HG03521 (cell line): ENCODE measurements at regions not wholly inside any gene's neighbourhood (a gene's known extent, or its start where the extent isn't known, plus 50 kb on each side); places are given as distances from the start of the nearest gene placed in this dataset.
"Not testable (repeated sequence)": the region's sequence is repeated elsewhere in the genome, so short reads cannot be mapped to it uniquely, and the experiment has no call there.

Experiments
- ATAC-seq: cut with Tn5 transposase; IDR thresholded peaks from one replicate; pipeline ENCODE4 v1.9.1; 2021; ENCODE audit warnings: mild to moderate bottlenecking, moderate library complexity; ENCODE audit not compliant: unreplicated experiment

DNA sequence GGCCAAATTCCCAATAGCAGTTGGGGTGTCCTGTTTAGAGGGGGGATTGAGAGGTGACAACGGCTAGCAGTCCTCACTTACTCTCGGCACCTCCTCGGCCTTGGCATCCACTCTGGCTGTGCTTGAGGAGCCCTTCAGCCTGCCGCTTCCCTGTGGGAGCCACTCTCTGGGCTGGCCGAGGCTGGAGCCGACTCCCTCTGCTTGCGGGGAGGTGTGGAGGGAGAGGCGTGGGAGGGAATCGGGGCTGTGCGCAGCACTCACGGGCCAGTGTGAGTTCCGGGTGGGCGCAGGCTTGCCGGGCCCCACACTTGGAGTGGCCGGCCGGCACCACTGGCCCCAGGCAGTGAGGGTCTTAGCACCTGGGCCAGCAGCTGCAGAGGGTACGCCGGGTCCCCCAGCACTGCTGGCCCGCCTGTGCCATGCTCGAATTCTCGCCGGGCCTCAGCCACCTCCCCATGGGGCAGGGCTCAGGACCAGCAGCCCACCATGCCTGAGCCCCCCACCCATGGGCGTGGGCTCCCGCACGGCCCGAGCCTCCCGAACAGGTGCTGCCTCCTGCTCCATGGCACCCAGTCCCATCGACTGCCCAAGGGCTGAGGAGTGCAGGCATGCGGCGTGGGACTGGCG is 705.9 kb upstream of the ZNF804A start:
- no peak for ATAC-seq

- ATAC-seq = no peak
These were observed 699.7 kb upstream of the ZNF804A start for GRCh38 chr2:183898641-183899040.

- no peak for ATAC-seq
These were observed 696.4 kb upstream of the ZNF804A start for GRCh38 chr2:183901931-183902330.

DNA sequence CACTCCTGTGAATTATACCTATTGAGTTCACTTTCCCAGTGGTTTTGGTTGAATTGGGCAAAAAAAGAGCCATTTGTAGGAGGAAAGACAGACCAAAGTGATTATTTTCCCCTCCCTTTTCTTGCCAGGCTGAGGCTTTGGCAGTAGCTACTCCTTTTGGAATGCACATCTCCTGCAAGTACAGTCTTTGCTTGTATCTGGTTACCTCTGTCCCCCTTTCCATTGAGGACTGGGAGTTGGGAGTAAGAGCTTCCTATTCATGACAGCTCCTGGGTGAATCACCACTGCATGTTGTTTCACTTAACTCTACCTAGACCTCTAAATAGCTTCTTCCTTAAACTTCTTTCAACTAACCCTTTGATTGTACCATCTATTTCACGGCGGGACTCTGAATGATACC is 695.3 kb upstream of the ZNF804A start:
- ATAC-seq = no peak

DNA sequence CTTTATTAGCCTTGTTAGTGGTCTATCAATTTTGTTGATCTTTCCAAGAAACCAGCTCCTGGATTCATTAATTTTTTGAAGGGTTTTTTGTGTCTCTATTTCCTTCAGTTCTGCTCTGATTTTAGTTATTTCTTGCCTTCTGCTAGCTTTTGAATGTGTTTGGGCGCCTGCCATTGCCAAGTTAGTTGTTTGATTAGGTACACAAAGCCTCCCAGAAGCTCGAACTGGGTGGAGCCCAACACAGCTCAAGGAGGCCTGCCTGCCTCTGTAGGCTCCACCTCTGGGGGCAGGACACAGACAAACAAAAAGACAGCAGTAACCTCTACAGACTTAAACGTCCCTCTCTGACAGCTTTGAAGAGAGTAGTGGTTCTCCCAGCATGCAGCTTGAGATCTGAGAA is 682.3 kb upstream of the ZNF804A start:
- ATAC-seq = not testable (repeated sequence)

GRCh38 chr2:183919167-183919566 is 679.2 kb upstream of the ZNF804A start:
- ATAC-seq = no peak

DNA sequence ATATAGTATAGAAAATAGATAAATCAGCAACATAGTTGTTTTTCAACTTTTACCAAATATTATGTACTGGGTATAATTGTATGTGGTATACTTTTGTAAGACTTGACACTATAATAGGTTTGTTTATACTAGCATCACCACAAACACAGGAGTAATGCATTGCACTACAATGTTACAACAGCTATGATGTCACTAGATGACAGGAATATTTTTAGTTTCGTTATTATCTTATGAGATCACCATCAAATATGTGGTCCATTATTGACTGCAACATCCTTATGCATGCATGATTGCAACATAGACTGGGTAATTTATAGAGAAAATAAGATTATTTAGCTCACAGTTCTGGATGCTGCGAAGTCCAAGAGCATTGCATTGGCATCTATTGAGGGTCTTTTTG is 678.4 kb upstream of the ZNF804A start:
- ATAC-seq = no peak

- ATAC-seq = no peak
These were observed 673.0 kb upstream of the ZNF804A start for GRCh38 chr2:183925281-183925680.

GRCh38 chr2:183926433-183926832 is 671.9 kb upstream of the ZNF804A start:
- ATAC-seq = no peak

GRCh38 chr2:183927406-183928325 is 670.7 kb upstream of the ZNF804A start:
- ATAC-seq = no peak

- ATAC-seq = no peak
These were observed 663.3 kb upstream of the ZNF804A start for GRCh38 chr2:183935005-183935404.

DNA sequence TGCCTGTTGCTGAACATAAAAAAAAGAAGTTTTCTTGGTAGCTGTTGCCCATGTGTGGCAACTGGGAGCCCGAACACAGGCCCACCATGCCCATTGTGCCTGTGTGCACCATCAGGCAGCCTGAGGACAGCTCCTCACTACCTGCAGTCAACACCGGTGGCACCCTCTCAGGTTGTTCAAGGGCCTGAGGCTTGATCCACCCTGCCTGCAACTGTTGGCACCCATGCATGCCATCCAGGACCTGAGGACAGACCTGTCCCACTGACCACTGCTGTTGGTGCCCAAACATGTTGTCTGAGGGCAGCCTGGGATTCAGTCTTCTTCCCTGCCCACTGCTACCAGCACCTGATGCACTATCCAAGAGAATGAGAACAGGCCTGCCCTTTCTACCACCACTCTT is 661.1 kb upstream of the ZNF804A start:
- ATAC-seq = no peak

GRCh38 chr2:183946193-183946592 is 652.1 kb upstream of the ZNF804A start:
- no peak for ATAC-seq

DNA sequence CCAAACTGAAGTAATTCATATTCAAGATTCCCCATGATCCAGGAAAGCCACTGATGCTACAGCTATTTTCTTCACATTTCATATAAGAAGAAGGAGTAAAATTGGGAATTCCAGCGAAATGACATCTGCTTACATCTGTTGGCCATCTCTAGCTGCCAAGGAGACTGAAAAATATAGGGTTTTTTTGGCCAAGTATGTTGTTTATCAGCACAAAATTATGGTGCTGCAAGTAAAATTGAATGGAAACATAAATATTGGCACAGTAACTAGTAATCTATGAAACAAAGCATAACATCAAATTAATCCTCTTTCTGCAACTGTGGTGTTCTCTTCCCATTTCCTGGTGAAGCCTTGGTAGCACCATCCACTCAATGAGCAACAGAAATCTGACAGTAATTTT is 649.5 kb upstream of the ZNF804A start:
- no peak for ATAC-seq

- no peak for ATAC-seq
These were observed 647.7 kb upstream of the ZNF804A start for GRCh38 chr2:183950673-183951072.

GRCh38 chr2:183951630-183952029 is 646.7 kb upstream of the ZNF804A start:
- ATAC-seq = no peak

GRCh38 chr2:183952741-183953140 is 645.6 kb upstream of the ZNF804A start:
- ATAC-seq = no peak

DNA sequence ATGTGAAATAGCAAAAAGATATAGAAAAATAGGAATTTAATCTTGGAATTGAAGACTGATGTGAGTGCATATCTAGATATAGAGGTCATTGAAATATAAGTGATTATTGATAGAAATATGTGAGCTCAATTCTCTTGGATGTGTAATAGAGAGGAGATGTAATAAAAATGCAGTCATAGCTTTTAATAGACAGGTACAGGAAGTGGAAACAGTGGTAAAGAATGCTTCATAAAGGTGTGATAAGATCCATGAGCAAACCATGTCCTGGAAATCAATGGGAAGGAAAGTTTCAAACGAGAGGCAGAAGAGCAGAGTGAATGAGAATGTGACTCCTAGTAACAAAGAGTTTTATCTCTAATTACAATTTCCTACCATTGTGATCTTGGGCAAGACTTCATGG is 634.7 kb upstream of the ZNF804A start:
- ATAC-seq = no peak

DNA sequence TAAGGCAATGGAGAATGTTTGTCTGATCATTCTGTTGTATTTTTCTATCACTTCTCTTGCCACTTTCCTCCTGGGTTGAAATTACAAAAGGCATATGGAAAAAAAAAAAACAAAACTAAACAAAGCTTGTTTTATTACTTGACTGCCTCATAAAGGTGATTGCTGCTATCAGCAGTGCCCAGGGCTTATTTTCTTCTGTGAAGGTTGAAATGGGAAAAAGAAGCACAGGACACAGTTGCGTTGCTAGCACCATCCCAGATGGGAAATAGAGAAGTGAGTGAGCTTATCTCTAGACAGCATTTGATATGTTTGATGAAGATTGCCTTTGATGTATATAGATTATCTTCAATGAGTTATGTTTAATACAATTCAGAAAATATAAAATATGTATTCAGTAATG is 633.8 kb upstream of the ZNF804A start:
- ATAC-seq = no peak

DNA sequence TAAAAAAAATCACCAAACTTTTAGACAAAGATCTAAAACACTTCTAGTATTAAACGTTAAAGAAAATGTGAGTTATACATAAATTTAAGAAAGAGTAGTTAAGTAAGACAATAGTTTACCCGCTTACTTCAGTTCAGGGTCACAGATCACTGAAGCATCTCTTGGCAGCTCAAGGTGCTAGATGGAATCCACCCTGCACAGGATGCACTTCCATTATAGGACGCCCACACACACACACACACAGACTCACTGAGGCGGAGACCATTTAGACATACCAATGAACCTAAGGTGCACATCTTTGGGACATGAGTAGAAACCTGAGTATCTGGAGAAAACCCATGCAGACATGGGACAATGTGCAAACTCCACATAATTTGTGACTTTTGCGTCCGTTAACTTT is 630.6 kb upstream of the ZNF804A start:
- ATAC-seq = no peak

- ATAC-seq = not testable (repeated sequence)
These were observed 622.7 kb upstream of the ZNF804A start for GRCh38 chr2:183975676-183976075.

DNA sequence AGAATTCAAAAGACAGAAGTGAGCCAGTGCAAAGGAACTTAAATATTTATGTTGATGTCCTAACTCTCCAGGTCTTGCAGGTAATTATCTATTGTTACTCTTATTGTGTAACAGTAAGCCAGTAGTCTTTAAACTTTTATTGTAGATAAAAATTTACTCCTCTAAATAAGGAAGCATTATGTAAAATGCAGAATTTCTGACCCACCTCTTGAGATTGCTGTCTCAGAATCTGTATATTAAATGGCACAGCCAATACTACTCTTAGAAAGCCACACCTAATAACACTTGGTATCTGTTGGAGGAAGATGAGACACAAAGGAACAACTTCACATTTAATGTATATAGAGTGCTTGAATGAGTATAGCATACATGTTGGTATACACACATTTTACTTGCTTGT is 613.5 kb upstream of the ZNF804A start:
- ATAC-seq = no peak
